Stimulated activated CD4-positive, alpha-beta T cell treated with anti-CD3 and anti-CD28 coated beads, Interleukin-1b, Interleukin-23, amount 100 ng/mL, for 48 hours (primary cell): ENCODE measurements at regions not wholly inside any gene's neighbourhood (a gene's known extent, or its start where the extent isn't known, plus 50 kb on each side); places are given as distances from the start of the nearest gene placed in this dataset.
A peak's percentile ranks its signal among the peaks of the same experiment; 100 is the strongest.
"Not testable (repeated sequence)": the region's sequence is repeated elsewhere in the genome, so short reads cannot be mapped to it uniquely, and the experiment has no call there.

Experiments used
- DNase-seq: peaks from one replicate; pipeline ENCODE4 v3.0.0-alpha.2; 2020

DNA sequence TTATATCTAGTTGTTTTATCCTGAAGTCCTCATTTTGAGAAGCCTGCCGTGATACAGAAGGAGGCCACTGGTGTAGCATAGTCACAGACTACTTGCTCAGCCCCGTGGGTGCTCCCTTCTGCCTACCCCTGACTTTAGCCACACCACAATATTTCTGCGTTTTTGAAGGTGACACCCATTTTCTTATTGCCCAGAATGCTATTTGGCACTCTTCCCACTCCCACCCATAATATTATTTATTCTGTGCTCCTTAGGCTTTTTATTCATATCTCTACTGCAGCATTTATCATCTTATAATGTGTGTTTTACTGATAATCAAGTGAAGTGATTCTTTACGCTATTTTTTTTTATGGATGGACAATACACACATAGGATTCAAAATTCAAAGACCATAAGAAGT, 107.3 kb downstream of the OR2B2 start:
- no peak for DNase-seq

DNA sequence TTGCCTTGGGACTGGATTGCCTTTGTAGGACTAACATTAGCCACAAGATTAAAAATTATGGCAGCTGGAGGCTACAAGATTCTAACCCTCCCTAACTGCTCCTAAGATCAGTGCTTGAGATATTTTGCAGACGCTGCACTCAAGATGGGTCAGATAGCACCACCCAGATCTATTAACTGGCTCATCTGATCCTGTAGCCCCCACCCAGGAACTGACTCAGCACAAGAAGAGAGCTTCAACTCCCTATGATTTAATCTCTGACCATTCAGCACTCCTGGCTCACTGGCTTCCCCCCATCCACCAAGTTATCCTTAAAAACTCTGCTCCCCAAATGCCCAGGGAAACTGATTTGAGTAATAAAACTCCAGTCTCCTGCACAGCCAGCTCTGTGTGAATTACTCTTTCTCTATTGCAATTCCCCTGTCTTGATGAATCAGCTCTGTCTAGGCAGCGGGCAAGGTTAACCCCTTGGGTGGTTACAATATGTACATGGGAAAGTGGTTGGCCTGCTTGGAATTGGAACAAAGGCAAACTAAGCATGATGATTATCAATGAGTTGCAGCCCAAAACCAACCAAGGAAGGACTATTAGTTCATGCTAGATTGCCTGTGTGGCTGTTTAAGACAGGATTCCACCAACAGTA, 111.3 kb downstream of the OR2B2 start:
- no peak for DNase-seq

DNA sequence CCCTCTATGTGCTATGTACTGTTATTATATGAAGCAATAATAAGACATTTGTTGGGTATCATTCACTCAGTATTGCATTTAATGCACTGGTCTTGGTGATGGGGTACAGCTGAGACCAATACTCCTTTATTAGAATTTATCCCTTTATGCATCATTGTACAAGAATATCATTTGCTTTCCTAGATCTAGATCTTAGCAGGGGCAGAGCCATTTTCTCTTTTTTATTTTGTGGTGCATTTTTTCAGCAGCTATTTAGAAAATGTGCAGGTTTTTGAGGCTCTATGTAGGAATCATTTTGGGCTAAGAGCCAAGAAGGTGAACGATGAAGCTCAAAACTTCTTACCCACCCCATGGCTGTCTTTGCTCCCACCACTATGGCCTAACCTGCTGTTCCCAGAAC, 114.2 kb downstream of the OR2B2 start:
- DNase-seq = no peak

DNA sequence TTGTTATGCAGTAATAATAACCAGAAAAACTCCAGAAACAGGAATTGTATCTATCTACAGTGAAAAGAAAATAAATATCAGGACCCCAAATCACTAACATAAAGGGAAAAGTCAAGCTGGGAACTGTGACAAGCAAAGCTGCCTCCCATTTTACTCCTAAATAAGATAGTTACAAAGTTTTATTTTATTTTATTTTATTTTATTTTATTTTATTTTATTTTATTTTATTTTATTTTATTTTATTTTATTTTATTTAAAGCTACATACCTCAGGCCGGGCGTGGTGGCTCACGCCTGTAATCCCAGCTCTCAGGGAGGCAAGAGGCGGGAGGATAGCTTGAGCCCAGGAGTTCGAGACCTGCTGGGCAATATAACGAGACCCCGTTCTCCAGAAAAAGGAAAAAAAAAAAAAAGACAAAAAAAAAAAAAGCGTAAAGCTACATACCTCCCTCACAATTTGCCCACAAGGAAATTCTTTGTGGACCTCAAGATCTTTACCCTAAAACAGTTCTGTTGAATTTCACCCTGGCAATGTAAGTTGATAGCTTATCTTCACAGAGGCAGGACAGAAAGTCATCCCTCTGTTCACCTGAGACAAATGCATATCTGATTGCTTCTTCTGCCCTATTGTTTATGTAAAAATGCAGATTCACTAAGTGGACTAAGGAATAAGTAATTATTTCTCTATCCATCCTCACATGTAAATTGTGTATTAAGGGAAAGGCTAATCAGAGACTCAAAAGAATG, 115.3 kb downstream of the OR2B2 start:
- DNase-seq = not testable (repeated sequence)

- DNase-seq = peak; percentile 42
These were observed 116.3 kb downstream of the OR2B2 start for GRCh38 chr6:27795697-27796494.

DNA sequence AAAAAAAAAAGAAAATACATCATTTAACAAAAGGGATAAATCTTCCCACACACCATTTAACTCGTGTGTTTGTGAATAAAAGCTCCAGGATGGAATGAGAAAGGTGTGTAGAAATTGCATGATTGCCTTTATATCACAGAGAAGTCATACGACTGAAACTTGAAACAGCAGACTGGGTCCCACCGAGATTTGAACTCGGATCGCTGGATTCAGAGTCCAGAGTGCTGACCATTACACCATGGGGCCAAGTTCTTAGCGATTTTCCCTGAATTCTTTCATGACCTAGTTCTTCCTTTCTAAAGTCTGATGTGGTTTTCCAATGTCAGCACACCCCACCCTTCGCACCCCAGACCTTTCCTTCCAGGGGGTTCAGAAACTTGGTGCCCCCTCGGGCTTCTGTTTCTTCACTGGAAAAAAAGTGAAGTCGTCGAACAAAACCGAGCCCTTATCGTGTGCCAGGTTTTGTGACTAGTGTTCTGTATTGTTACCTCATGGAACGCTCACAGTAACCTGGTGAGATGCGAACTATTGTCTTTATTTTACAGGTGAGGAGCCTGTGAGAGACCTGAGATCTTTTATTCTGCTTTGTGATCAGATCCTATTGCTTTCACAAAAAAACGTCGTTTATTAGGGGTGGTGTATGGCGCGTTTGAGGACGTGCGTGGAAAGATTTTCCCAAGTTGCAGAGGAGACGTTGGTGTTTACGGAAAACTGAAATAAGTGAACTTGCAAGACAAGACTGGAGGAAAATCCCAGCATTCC, 120.8 kb downstream of the OR2B2 start:
- DNase-seq = peak; percentile 68

DNA sequence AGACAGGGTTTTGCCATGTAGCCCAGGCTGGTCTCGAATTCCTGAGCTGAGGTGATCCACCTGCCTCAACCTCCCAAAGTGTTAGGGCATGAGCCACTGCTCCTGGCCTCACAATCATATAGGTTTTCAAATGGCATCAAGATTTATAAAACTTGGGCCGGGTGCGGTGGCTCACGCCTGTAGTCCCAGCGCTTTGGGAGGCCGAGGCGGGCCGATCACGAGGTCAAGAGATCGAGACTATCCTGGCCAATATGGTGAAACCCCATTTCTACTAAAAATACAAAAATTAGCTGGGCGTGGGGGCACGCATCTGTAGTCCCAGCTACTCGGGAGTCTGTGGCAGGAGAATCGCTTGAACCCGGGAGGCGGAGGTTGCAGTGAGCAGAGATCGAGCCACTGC, 123.8 kb downstream of the OR2B2 start:
- not testable (repeated sequence) for DNase-seq

DNA sequence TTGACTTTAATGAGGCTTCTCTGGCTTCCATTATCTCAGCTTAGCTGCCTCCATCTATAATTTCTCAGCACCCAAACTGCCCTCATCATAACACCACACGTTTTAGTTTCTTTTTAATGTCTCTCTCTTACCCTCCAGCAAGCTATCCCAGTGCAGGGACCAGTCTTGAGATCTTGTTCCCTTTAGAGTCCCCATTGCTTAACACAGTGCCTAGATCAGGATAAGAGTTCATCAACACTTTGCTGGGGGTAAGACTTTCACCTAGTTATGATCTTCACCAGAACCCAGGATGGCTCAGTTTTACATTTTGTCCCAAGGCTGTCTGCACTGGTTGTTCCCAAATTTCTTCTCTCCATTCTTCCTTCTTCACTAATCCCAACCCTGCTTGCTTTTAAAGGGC, 126.1 kb downstream of the OR2B2 start:
- no peak for DNase-seq

- no peak for DNase-seq
These were observed 126.9 kb downstream of the OR2B2 start for GRCh38 chr6:27785294-27785693.

DNA sequence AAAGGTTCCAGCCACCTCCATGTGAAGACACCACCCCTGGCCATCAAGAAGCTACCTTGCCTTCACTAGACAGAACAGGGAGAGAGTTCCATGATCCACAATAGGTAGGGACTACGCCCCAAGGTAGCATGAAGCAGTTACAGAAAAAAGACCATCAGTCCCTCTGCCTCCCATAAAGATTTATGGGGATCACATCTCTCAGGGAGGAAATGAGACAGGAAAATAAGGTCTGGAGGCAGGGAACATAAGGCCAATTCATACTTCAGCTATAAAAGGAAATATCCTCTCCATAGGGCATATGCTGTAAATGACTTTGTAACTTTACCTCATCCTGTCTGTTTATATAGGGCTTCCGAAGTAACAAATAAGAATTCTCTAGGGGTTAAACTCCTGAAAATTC, 129.4 kb downstream of the OR2B2 start:
- no peak for DNase-seq

DNA sequence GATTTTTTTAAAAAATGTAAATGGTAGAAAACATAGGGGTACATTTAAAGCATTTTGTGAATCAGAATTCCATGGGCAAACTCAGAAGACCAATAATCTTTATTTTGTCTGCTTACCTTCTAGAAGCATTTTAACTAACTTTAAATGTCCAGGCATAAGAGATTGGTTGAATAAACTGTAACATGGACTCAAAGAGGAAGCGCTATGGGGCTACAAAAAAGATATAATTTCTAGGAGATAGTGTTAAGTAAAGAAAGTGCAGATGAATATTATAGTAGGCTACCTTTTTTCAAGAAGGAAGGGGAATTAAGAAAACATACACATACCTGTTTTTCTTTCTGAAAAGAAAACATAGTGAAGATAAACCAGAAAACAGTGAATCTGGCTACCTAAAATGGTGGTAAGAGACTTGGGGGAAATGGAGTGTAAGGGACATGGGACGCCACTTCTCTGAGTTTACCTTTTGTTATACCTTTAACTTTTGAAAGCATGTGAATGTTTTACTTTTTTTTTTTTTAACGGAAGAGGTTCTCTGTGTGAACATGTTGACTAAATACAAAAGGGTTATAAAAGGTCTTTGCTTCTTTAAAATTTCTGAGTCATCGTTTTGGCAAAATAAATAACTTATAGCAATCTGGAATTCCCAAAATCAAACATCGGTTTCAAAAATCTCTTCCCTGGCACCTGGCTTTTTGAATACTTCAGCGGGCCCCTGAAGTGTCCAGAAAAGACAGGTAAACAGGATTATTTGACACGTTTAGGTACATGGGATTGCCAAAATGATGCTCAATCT, 133.4 kb downstream of the OR2B2 start:
- DNase-seq = no peak

DNA sequence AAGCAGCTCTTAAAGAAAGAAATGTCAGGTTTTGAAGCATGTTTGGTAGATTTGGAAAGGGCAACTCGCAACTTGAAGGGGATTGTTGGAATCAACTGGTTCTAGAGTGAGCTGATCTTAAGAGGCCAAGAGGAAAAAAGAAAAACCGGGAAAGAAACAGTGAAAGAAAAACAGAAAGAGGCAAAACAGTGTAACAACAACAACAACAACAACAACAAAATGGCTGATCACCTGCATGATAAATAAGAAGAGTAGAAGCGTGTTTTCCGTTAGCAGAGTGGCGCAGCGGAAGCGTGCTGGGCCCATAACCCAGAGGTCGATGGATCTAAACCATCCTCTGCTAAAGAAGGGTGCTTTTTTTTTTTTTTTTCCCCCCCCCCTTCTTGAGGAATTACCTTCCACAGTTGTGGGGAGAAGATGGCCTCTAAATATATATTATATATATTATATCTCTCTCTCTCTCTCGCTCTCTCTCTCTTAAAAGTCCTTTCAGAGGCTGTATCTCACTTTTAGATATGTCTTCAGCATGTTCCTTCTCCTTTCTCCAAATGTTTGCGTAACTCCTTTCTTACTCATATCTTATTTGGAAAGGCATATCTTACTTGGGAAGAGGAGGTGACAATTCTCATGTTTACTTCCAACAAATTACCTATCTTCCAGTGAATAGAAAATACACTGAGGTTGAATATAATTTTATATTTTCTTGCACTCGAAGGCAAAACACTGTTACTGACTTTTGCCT, 134.4 kb downstream of the OR2B2 start:
- no peak for DNase-seq

DNA sequence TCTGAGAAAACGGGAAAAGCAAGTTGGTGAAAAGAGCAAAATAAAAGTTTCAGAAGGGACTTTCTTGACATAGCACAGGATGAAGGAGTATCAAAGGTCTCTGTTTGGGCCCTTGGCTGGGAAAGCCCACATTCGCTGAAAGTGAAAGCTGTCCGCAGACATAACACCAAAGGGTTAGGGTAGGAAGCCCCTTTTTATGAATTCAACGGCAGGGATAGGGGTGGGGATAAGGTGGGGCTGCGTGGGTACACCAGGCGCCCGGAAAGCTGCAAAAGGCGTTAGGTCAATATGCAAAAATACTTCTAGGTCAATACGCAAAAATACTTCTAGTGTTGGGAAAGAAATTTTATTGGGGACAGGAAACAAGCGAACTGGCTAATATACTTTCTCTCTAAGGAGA, 135.1 kb downstream of the OR2B2 start:
- DNase-seq = no peak

- DNase-seq = no peak
These were observed 135.7 kb downstream of the OR2B2 start for GRCh38 chr6:27776504-27776903.

DNA sequence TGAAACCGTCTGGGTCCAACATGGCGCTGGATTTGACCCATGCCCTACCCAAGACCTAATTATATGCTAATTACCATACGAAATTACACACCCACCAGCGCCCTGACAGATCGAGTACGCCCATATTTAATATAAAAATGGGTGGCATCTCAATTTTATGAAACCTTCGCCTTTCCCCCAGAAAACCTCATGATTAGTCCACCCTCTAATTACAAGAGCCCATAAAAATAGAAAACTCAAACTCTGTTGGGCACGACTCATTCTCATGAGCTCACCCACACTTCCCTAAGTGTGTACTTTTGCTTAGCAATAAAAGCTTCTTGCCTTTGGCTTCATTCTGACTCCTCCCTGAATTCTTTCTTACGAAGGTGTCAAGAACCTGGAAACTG, 136.4 kb downstream of the OR2B2 start:
- no peak for DNase-seq

GRCh38 chr6:27775138-27775795, 136.9 kb downstream of the OR2B2 start:
- not testable (repeated sequence) for DNase-seq

- not testable (repeated sequence) for DNase-seq
These were observed 138.0 kb downstream of the OR2B2 start for GRCh38 chr6:27774264-27774600.

GRCh38 chr6:27773542-27774263, 138.5 kb downstream of the OR2B2 start:
- DNase-seq = not testable (repeated sequence)

DNA sequence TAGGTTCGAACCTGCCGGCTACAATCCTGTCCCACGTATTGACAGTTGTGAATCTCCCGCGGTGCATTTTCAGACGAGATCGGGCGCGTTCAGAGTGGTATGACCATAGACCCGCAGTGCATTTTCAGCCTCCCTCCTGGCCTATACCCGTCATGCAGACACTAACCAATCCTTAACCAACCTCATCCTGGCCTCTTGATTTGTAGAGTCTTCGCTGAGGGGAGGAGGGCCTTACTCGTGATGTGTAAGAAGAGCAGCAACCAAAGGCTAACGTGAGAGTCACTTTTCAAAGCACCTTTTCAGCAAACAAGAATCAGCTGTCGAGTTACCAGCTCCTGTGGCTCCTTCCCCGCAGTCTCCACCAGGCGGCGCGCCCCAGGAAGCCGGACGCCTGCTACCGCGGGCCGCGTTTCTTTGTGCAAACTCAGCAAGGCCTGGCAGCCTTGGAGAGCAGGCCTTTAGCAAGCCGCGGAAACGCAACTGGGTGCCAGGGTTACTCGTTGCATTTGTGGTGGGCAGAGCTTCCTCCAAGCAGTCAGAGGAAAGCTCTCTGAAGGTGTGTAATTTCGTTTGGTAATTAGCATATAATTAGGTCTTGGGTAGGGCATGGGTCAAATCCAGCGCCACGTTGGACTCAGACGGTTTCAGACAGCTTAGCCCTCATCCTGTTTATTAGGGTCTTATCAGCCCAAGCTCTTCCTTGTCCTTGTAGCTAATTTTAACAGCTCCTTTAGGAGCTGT, 139.8 kb downstream of the OR2B2 start:
- peak; percentile 90 for DNase-seq

DNA sequence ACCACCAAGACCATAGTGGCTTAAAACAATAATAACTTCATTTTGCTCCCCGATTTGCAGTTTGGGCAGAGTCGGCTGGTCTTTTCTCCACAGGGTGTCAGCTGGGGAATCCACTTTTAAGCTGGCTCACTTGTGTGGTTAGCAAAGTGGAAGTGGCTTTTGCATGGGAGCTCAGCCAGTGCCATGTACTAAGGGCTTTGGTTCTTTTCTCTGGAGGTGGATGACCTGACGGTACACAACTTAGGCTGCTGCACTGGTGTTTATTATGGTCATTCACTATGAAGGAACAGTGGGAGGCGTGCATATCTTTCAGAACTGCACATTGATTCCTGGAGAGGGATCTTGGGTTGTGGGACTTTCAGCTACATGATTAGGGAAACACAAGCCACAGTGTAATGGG, 141.0 kb downstream of the OR2B2 start:
- DNase-seq = no peak
